ENCODE measurements at regions not wholly inside any gene's neighbourhood (a gene's known extent, or its start where the extent isn't known, plus 50 kb on each side); places are given as distances from the start of the nearest gene placed in this dataset.

- Histone ChIP-seq H3K4me3 (no peak overlapping the region), H3K4me1 (no peaks in the 10 kb centered on the region), H3K36me3 (no peaks in the 10 kb centered on the region), H3K9me3 (no peaks in the 10 kb centered on the region), H3K27me3 (peaks cover 0 to 22% of the 10 kb centered on the region in 2 donors), H3K27ac (no peak overlapping the region)
- TF ChIP-seq CTCF (IDR thresholded peaks at IDR 0.05), result no peak
- intact Hi-C loops (cut with DNase I; ENCODE audit: low total_unique reads), result no loop called here
- no peak for DNase-seq
Observed at GRCh38 chr5:173720286-173720952, 104.0 kb upstream of the BOD1 start.

- Histone ChIP-seq H3K36me3 (no peaks in the 10 kb centered on the region), H3K4me1 (no peaks in the 10 kb centered on the region), H3K27ac (no peak overlapping the region), H3K4me3 (no peak overlapping the region), H3K9me3 (no peaks in the 10 kb centered on the region), H3K27me3 (peaks cover 0 to 22% of the 10 kb centered on the region in 2 donors)
- no peak for TF ChIP-seq CTCF (IDR thresholded peaks at IDR 0.05)
- DNase-seq, result no peak
- intact Hi-C loops (cut with DNase I; ENCODE audit: low total_unique reads), result no loop called here
Observed at GRCh38 chr5:173720953-173721600, 104.6 kb upstream of the BOD1 start.

GRCh38 chr5:173721601-173722232, 105.3 kb upstream of the BOD1 start:
- Histone ChIP-seq H3K9me3 (no peaks in the 10 kb centered on the region), H3K4me1 (no peaks in the 10 kb centered on the region), H3K4me3 (no peak overlapping the region), H3K27ac (no peak overlapping the region), H3K36me3 (no peaks in the 10 kb centered on the region), H3K27me3 (peaks cover 0 to 22% of the 10 kb centered on the region in 2 donors)
- intact Hi-C loops (cut with DNase I; ENCODE audit: low total_unique reads), result no loop called here
- DNase-seq, result no peak
- TF ChIP-seq CTCF (IDR thresholded peaks at IDR 0.05), result no peak

- no peak overlapping the region for H3K4me3 ChIP-seq
- DNase-seq, result no peak
- intact Hi-C loops (cut with DNase I; ENCODE audit: low total_unique reads), result no loop called here
- no peak overlapping the region for H3K27ac ChIP-seq
- no peaks in the 10 kb centered on the region for H3K4me1 ChIP-seq
- H3K27me3 ChIP-seq, result peaks cover 0 to 13% of the 10 kb centered on the region in 2 donors
- no peaks in the 10 kb centered on the region for H3K9me3 ChIP-seq
- no peak for TF ChIP-seq CTCF (IDR thresholded peaks at IDR 0.05)
- no peaks in the 10 kb centered on the region for H3K36me3 ChIP-seq
Observed at GRCh38 chr5:173726846-173727557, 110.6 kb upstream of the BOD1 start.

GRCh38 chr5:173727839-173728778, 111.7 kb upstream of the BOD1 start:
- no peaks in the 10 kb centered on the region for H3K36me3 ChIP-seq
- TF ChIP-seq CTCF (IDR thresholded peaks at IDR 0.05), result no peak
- no peak overlapping the region for H3K27ac ChIP-seq
- H3K4me3 ChIP-seq, result no peak overlapping the region
- peaks cover 0 to 4% of the 10 kb centered on the region in 2 donors for H3K27me3 ChIP-seq
- intact Hi-C loops (cut with DNase I; ENCODE audit: low total_unique reads), result no loop called here
- no peak for DNase-seq
- H3K9me3 ChIP-seq, result no peaks in the 10 kb centered on the region
- H3K4me1 ChIP-seq, result no peaks in the 10 kb centered on the region

Measured in tibial artery (tissue), 4 donors.